NCI-H510A treated with DMSO at 0.1 percent for 48 hours (cell line): ENCODE measurements at regions not wholly inside any gene's neighbourhood (a gene's known extent, or its start where the extent isn't known, plus 50 kb on each side); places are given as distances from the start of the nearest gene placed in this dataset.

Source experiments
- DNase-seq: peaks from one replicate; lab custom pipeline; 2025; lab: John Stamatoyannopoulos, UW

DNA sequence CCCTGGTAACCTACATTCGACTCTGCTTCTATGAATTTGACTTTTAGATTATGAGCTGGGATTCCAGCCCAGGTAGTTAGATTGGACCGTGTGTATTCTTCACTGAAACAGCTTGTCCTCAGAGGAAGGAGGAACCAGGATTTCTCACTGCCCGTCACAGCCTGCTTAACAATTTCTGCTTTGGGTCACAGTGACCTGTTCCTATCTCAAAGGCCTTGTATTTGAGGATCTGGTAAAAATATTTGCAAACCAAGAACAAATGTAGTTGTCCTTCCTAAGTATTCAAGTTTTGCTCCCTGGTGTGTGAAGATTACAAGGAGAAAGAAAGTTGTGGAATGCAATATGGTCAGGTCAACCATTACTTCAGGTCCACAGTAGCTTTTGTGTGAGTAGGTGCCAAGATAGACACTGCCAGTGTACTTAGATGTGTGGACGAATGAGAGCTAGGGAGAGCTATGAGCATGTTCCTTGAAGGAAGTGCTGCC is 55.1 kb downstream of the KIF4B start:
- DNase-seq: no peak

DNA sequence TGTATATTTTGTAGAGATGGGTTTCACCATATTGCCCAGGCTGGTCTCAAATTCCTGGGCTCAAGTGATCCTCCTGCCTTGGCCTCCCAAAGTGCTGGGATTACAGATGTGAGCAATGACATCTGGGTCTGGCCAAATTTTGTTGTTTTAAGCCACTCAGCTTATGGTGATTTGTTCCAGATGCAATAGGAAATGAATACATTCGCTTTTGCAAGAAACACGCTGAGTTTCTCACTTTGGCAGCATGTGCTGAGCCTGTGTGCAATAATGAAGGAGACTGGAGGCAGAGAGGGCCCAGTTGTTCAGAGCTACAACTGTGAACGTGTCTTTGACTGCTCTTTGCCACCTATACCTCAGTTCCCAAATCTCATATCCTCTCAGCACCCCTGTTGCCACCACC is 56.4 kb downstream of the KIF4B start:
- no peak for DNase-seq

DNA sequence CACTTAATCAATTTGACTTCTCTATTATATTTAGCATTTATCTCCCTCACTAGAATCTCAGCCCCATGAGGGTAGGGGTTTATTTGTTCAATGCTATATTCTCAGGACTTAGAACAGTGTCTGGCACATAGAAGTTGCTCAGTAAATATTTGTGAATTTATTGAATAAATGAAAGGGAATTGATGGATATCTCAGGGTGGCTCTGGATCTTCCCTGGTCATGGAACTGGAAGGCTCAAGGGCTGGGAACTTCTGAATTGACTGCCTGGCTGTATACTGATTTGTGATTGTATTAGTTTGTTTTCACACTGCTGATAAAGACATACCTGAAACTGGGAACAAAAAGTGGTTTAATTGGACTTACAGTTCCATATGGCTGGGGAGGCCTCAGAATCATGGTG is 57.2 kb downstream of the KIF4B start:
- DNase-seq: no peak

GRCh38 chr5:155076379-155076778 is 62.8 kb downstream of the KIF4B start:
- DNase-seq: no peak

DNA sequence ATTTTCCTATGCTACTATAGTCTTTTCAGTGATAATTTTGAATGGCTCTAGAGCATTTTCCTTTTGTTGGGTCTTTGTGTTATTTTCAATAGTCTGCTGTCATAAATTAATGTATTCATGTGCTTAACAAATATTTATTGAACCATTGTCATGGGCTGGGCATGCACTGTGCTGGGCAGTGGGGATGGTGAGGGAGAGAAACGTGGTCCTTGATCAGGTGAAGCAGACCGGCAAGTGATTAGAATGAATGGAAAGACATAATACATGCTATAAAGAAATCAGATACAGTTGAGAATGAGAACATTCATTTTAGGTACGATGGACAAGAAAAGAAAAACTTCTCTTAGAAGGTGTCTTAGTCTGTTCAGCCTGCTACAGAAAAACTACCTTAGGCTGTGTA is 66.1 kb downstream of the KIF4B start:
- DNase-seq: no peak

GRCh38 chr5:155080721-155081120 is 67.2 kb downstream of the KIF4B start:
- DNase-seq: no peak

GRCh38 chr5:155081618-155082017 is 68.1 kb downstream of the KIF4B start:
- DNase-seq: no peak

GRCh38 chr5:155082401-155082800 is 68.8 kb downstream of the KIF4B start:
- DNase-seq: no peak

GRCh38 chr5:155085282-155085989 is 71.9 kb downstream of the KIF4B start:
- no peak for DNase-seq

- DNase-seq: no peak
Observed at GRCh38 chr5:155087036-155087435, 73.5 kb downstream of the KIF4B start.

GRCh38 chr5:155088811-155089210 is 75.3 kb downstream of the KIF4B start:
- no peak for DNase-seq

DNA sequence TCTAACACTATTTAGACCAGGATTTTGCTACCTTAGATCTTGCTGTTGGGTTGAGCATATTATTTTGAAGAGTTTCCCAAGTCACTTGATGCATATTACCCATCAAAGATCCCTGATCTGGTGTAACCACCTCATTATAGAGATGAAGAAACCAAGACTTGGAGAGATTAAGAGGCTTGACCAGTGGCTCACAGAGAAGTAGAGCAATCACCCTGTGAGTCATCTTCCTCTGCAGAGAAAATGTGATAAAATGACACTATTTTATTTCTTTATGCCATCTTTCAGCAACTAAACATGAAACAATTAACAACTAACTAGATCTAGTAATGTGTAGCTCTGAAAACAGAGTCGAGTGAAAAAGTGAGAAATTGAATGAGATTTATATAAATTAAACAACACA is 76.1 kb downstream of the KIF4B start:
- DNase-seq: no peak

- DNase-seq: no peak
Observed at GRCh38 chr5:155091063-155091648, 77.6 kb downstream of the KIF4B start.

DNA sequence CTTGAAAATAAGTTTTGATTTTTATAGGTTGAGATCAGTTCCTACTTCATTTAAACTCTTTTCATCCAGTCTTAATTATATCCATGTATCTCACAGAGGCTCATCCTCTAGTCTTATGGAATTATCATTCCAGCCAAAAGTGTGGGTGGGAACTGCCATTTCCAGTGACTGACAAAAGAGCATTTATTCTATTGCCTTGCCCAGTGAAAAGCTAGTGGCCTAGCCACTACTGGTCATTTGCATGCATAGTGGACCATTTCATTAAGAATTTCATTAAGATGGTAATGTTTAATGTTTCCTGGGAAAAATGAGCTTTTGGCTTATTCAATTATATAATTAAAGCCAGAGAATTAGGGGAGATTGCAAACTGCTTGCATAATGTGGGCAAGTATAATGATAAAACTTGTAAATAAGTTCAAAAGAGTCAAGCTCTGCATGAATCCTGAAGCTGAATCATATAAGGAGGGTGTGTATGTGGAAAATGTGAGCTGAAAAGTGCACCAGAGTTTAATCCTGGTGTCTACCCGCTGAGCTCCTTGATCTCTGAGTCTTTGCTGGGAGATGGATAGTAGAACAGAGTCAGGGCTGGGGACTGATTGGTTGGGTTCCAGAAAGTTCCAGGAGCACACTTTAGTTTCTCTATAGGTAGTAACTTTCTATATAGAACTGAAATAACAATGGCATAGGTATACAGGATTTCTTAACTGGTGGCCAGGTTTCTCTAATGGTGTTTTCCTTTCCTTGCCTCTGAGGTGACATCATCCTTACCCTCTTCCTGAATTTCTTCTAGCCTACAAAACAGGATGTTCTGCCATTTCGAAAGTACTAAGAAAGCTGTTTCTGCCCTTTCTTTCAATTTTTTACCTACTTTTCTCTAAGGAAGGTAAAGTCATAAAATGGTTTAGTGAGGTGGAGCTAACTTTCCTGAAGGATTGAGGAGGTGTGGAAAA is 78.5 kb downstream of the KIF4B start:
- DNase-seq: no peak

DNA sequence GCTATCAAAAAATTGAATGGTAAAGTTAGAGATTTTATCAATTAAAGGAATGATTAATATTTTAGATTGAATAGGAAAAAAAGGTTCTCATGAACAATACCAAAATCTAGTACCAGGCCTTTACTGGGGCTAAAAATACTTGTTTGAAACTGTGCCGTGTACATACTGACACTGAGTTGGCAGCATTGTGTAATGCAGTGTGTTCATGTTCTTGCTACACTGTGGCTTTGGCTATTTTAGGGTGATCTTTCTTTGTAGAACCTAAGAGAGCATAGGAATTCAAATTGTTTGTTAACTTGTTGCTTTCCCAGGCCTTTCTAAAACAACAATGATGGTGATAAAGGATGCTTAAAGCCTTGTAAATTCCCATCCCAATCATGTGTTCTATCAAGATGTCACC is 80.9 kb downstream of the KIF4B start:
- DNase-seq: no peak

- DNase-seq: no peak
Observed at GRCh38 chr5:155097995-155098394, 84.4 kb downstream of the KIF4B start.

DNA sequence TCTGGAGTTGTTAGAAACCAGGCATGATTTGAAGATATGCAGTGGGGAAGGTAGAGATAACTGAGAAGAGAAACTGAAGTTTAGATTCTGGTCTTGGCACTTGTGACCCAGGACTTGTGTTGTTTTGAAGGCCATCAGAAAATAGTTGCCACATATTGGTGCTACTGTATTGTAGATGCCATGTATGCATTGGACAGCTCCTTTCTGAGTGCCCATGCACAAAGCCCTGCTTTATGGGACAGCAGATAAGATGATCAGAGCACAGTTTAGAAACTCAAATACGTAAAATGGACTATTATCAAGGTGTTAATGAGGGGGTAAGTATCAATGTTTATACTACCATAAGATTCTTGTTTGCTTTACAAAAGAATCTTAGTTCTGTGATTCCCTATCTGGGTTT is 84.9 kb downstream of the KIF4B start:
- DNase-seq: no peak

GRCh38 chr5:155101697-155102096 is 88.1 kb downstream of the KIF4B start:
- no peak for DNase-seq

DNA sequence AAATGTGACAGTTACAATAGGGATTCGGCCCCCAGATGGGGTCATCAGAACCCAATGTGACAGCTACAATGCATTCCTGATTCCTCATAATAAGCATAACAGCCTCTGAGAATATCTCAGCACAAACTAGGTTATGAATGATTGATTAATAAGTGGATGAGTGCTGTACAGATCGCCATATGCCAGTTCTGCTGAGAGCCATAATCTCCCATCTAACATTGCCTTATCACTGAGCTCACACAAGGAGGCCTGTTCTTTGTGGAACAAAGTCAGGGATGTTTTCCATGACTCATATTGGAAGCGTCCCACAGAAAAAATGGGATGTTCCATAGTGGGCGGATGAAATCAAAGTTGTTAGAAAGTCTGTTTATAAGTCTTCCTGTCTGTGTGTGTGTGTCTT is 89.6 kb downstream of the KIF4B start:
- no peak for DNase-seq

DNA sequence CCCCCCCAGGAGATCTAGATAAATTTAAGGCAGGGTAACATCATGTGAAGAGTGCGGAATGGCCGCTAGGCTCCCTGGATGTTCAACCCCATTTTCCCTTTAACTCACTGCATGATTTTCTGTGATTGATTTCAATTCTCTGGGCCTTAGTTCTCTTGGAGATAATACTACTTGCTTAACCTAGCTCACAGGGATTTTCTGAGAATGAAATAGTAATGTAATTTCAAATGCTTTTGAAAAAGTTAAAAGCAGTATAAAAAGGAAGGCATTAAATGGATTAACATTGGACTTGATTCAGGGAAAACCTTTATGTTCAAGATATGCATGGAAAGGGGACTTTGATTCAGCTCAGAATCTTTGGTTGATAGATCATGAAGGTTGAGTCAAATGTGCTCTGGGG is 90.9 kb downstream of the KIF4B start:
- DNase-seq: no peak

DNA sequence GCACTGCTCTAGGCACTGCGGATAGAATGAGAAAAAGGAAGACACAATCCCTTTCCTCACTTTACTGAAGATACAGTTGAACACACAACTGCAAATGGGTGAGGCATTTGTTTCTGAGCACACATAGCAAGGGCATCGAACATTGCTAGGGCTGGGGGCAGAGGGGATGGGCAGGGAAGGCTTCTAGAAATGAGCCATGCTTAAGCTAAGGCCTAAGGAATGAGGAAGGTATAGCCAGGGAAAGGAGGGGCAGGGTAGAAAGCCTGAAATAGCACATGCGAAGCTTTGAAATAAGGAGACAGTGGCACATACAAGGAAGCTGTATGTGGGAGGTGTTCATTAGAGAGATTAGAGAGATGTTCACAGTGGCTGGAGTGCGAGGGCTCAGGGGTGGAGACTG is 92.7 kb downstream of the KIF4B start:
- no peak for DNase-seq

- no peak for DNase-seq
Observed at GRCh38 chr5:155113888-155114287, 100.3 kb downstream of the KIF4B start.

DNA sequence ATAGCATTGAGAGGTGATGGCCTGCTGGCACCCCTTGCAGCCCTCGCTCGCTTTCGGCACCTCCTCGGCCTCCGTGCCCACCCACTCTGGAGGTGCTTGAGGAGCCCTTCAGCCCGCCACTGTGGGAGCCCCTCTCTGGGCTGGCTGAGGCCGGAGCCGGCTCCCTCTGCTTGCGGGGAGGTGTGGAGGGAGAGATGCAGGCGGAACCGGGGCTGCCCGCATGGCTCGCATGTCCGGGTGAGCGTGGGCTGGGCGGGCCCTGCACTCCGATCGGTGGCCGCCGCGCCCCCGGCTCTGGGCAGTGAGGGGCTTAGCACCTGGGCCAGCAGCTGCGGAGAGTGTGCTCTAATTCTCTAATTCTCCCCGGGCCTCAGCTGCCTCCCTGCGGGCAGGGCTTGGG is 101.1 kb downstream of the KIF4B start:
- no peak for DNase-seq
